Activated naive CD4-positive, alpha-beta T cell treated with anti-CD3 and anti-CD28 coated beads, Interleukin-2, amount 10 ng/mL, durations not matched to agents 7 days and 5 days (primary cell): ENCODE measurements at regions not wholly inside any gene's neighbourhood (a gene's known extent, or its start where the extent isn't known, plus 50 kb on each side); places are given as distances from the start of the nearest gene placed in this dataset.
"Not testable (repeated sequence)": the region's sequence is repeated elsewhere in the genome, so short reads cannot be mapped to it uniquely, and the experiment has no call there.

Experiments
- CTCF ChIA-PET: fragments of 350-600 bp; sonication (Branson Sonifier 250); formaldehyde crosslinking; loops from one replicate; lab custom pipeline; 2021; ENCODE audit warnings: antibody characterized with exemption; lab: Charles Lee
- DNase-seq: peaks from one replicate; pipeline ENCODE4 v3.0.0-alpha.2; 2020
- H3K27ac Mint-ChIP-seq: one replicate; pipeline ENCODE4 v1.8.0; 2021; ENCODE audit warnings: mild to moderate bottlenecking, moderate library complexity, mixed read lengths
- H3K27me3 Mint-ChIP-seq: one replicate; pipeline ENCODE4 v1.8.0; 2021; ENCODE audit warnings: mild to moderate bottlenecking, mixed read lengths
- H3K36me3 Mint-ChIP-seq: one replicate; pipeline ENCODE4 v1.8.0; 2021; ENCODE audit warnings: mixed read lengths
- H3K4me1 Mint-ChIP-seq: one replicate; pipeline ENCODE4 v1.8.0; 2021; ENCODE audit warnings: mixed read lengths
- H3K4me3 Mint-ChIP-seq: one replicate; pipeline ENCODE4 v1.8.0; 2021; ENCODE audit warnings: mild to moderate bottlenecking, moderate library complexity, mixed read lengths
- H3K9me3 Mint-ChIP-seq: one replicate; pipeline ENCODE4 v1.8.0; 2021; ENCODE audit warnings: mixed read lengths

DNA sequence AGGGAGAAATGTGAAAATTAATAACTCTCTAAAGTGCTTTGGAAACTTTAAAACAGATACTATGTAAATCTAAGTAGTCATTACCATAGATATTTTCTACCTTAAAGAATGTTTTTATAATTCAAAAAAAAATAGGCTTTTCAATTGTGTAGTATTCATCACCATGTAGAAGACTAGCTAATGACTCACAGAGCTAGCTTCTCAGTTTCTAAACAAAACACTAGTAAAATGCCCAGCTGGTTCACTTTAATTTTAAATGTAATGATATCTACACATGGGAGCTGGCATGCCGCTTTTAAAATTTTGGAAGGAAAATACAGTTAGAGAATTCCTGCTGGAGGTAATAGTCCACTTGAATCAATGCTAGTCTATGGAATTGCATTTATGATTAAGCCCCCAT, 509.8 kb downstream of the CSNK1G3 start:
- Mint-ChIP-seq H3K27me3 (no peaks in the 10 kb centered on the region), H3K9me3 (peaks cover 1% of the 10 kb centered on the region), H3K4me3 (no peak overlapping the region), H3K27ac (no peak overlapping the region), H3K36me3 (no peaks in the 10 kb centered on the region), H3K4me1 (no peaks in the 10 kb centered on the region)
- no peak for DNase-seq
- CTCF ChIA-PET = no interaction called here

DNA sequence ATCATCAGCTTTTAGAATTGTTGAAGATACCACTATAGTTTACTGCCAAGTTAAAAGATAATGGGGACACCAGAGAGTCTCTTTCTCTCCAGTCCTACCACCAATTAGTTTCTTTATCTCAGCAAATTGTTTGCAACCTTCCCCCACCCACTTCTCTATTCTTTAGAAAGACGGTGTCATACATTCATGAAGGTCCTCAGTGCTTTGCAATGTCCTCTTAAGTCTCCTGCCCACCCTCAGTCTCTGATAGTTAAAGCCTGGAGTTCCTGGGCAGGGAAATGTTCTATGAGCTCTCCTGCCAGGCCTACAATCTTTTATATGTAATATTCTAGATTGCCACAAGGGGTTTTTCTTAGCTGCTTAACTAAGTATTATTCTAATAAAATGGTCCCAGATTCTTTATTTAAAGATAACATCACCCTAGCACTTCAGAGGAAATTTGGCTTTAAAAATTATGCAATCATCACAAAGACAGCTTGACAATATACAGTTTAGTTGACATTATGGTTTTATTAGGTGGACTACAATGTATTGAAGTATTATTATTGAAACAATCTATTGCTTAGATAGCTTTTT, 509.2 kb downstream of the CSNK1G3 start:
- DNase-seq = no peak
- H3K27ac Mint-ChIP-seq = no peak overlapping the region
- H3K4me3 Mint-ChIP-seq = no peak overlapping the region
- H3K9me3 Mint-ChIP-seq = peaks cover 1% of the 10 kb centered on the region
- H3K36me3 Mint-ChIP-seq = no peaks in the 10 kb centered on the region
- H3K27me3 Mint-ChIP-seq = no peaks in the 10 kb centered on the region
- CTCF ChIA-PET = no interaction called here
- no peaks in the 10 kb centered on the region for H3K4me1 Mint-ChIP-seq

DNA sequence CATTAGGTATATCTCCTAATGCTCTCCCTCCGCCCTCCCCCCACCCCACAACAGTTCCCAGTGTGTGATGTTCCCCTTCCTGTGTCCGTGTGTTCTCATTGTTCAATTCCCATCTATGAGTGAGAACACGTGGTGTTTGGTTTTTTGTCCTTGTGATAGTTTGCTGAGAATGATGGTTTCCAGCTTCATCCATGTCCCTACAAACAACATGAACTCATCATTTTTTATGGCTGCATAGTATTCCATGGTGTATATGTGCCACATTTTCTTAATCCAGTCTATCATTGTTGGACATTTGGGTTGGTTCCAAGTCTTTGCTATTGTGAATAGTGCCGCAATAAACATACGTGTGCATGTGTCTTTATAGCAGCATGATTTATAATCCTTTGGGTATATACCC, 505.3 kb downstream of the CSNK1G3 start:
- H3K9me3 Mint-ChIP-seq, H3K27ac Mint-ChIP-seq, H3K4me3 Mint-ChIP-seq, H3K36me3 Mint-ChIP-seq, H3K4me1 Mint-ChIP-seq, H3K27me3 Mint-ChIP-seq, CTCF ChIA-PET, DNase-seq: not testable (repeated sequence)

DNA sequence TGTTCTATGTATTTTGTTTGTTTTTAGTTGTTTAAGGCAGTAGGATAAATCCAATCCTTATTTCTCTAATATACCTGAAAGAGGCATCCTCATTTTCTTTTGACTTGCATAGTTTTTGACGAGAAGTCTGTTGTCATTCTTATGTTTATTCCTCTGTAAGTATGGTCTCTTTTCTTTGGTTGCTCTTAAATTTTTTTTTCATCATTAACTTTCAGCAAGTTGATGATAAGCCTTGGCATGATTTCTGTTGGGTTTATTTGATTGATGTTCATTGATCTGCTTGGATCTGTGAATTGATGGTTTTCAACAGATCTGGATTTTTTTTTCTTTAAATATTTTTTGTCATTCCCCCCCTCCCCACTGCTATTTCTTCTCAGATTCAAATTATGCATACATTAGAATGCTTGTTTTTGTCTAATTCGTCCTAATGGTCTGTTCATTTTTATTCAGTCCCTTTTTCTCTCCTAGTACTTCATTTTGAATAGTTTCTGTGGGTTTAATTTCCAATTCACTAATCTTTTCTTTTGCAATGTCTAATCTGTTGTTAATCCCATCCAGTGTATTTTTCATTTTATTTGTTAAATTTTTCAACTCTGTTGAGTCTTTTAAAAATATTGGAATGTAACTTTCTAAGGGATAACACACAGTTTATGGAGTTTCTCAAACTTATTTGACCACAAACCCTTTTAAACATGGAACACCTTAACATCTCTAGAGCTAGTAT, 495.9 kb downstream of the CSNK1G3 start:
- no peaks in the 10 kb centered on the region for H3K27me3 Mint-ChIP-seq
- no peak overlapping the region for H3K4me3 Mint-ChIP-seq
- H3K36me3 Mint-ChIP-seq = no peaks in the 10 kb centered on the region

DNA sequence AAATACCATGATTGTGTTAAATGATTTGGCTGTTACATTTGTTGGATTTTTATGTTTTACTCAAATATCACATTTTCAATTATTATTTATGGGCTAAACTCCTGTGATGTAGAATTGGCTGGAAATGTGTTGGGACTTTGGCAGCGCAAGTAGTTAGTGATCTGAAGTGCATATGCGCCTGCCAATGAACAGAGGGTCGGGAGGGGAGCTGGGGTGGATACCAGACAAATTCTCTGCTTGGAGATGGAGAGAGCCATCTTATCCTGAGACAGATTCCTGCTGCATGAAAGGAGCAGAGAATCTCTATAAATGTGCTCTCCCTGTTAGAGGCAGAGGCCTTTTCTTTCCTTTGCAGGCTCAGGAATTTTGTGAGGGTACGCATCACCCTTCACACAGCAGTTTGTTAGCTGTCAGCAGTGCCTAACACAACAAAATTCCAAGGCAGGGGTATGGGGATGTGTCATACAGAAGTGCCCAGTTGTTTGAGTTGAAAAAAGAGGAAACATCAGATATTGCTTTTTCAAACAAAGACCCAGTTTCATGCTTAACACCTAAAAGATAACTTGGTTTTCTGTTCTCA, 489.1 kb downstream of the CSNK1G3 start:
- Mint-ChIP-seq H3K4me3 (no peak overlapping the region), H3K27ac (no peak overlapping the region), H3K4me1 (no peaks in the 10 kb centered on the region), H3K27me3 (no peaks in the 10 kb centered on the region), H3K9me3 (peaks cover 2% of the 10 kb centered on the region), H3K36me3 (no peaks in the 10 kb centered on the region)
- CTCF ChIA-PET = no interaction called here
- no peak for DNase-seq

More for the DNA sequence above, 495.9 kb downstream of the CSNK1G3 start:
- no peak for DNase-seq
- peaks cover 9% of the 10 kb centered on the region for H3K9me3 Mint-ChIP-seq
- no peaks in the 10 kb centered on the region for H3K4me1 Mint-ChIP-seq
- no peak overlapping the region for H3K27ac Mint-ChIP-seq
- CTCF ChIA-PET = no interaction called here

DNA sequence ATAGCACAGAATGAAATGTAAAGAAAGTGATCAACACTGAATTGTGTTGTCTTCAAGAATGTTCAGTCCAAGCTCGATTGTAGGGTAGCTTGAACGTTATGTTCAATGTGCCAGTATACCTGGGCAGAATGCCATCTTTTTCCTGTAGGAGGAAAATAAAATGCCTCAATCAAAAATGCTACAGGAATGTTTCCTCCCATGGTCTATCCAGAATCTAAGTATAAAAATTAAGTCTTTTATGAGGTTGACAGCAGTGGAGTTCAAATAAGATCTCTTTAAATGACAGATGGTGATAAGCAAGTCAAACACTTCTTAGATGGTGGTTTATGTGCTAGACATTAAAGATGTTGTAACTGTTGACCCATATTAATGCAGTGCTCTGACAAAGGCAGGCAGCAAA, 488.6 kb downstream of the CSNK1G3 start:
- Mint-ChIP-seq H3K4me3 (no peak overlapping the region), H3K36me3 (no peaks in the 10 kb centered on the region), H3K27me3 (no peaks in the 10 kb centered on the region), H3K4me1 (no peaks in the 10 kb centered on the region), H3K27ac (no peak overlapping the region), H3K9me3 (peaks cover 2% of the 10 kb centered on the region)
- no peak for DNase-seq
- CTCF ChIA-PET = no interaction called here

DNA sequence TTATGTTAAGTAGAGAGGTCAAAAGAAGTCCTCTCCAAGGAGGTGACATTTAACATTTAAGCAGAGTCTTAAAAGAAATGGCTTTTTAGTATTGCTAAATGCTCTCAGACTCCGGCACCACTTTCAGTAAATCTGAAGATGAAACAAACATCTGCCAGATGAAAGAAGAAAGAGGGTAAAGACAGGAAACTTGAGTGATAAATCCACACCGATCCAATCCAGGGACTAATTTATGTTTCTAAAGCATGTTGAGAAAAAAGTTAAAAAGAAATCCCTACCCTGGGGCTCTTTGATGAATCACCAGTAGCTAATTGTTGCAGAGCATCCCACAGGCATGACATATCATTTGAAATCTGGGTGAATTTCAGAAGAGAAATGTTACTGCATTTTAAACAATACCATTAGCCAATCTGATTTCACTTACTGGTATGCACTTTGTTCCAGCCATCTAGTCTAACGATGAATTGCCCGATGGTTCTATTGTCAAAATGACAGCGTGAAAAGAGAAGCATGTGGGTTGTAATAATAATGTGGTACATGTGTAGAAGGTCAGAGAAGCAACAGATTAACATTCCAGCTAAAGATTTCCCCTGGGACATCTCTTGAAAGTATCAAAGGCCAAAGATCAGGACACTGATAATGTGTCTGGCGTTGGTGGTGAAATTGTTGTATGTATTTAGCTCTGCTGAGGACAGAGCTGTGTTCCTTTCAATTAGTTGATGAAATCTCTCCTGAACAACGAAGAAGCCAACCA, 485.7 kb downstream of the CSNK1G3 start:
- Mint-ChIP-seq H3K9me3 (peaks cover 2% of the 10 kb centered on the region), H3K27ac (no peak overlapping the region), H3K36me3 (no peaks in the 10 kb centered on the region), H3K27me3 (no peaks in the 10 kb centered on the region), H3K4me1 (no peaks in the 10 kb centered on the region), H3K4me3 (no peak overlapping the region)
- CTCF ChIA-PET = no interaction called here
- DNase-seq = no peak

DNA sequence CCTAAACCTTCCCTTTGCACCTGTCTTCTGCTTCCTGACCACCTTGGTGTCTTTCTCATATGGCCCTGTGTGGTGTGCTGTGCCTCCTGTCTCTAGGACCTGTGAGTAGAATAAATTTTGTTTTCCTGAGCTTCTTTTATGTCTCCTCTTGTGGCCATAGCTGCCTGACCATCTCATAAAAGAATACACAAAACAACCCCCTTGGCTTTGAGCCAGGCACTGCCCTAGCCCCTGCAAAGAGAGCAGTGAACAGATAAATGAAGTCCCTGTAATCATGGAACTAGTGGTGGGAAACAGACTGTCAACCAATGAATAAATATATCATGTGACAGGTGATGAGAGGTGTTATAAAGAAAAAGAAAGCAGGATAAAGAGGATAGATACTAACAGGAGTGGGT, 485.1 kb downstream of the CSNK1G3 start:
- CTCF ChIA-PET = no interaction called here
- Mint-ChIP-seq H3K9me3 (peaks cover 2% of the 10 kb centered on the region), H3K4me1 (no peaks in the 10 kb centered on the region), H3K4me3 (no peak overlapping the region), H3K27me3 (no peaks in the 10 kb centered on the region), H3K27ac (no peak overlapping the region), H3K36me3 (no peaks in the 10 kb centered on the region)
- DNase-seq = no peak

DNA sequence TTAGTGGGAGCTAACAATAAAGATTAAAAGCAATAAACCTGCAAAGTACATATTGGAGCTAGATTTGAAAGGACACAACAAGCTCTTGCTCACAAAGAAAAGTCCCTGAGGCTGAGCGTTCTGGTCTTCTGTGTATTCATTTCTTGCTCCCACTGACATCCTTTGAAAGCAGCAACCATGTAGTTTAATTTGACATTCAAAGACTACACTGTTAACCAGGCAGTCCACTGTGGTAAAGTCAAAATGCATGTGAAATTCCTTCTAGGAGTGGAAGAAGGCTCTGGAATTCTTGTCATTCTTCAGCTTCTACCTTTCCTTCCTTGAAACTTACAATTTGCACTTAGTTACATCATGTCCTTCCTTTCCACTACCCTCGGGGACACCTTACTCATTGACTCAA, 480.7 kb downstream of the CSNK1G3 start:
- H3K27me3 Mint-ChIP-seq = no peaks in the 10 kb centered on the region
- no peaks in the 10 kb centered on the region for H3K36me3 Mint-ChIP-seq
- no peak overlapping the region for H3K27ac Mint-ChIP-seq
- H3K4me1 Mint-ChIP-seq = no peaks in the 10 kb centered on the region
- H3K9me3 Mint-ChIP-seq = no peaks in the 10 kb centered on the region
- H3K4me3 Mint-ChIP-seq = no peak overlapping the region
- DNase-seq = no peak
- CTCF ChIA-PET = no interaction called here

DNA sequence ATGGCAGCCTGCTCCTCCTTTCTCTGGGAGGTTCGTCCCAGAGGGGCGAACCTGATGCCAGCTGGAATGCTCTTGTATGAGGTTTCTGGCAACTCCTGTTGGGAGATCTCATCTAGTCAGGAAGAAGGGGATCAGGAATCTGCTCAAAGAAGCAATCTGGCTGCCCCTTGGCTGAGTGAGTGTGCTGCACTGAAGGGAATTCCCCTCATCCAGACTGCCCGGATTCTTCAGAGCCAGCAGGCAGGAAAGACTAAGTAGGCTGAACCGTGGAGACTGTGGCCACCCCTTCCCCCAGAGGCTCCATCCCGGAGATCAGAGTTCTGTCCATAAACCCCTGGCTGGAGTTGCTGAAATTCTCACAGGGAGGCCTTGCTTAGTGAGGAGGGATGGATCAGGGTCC, 476.0 kb downstream of the CSNK1G3 start:
- H3K4me3 Mint-ChIP-seq = no peak overlapping the region
- no peaks in the 10 kb centered on the region for H3K4me1 Mint-ChIP-seq
- CTCF ChIA-PET = no interaction called here
- H3K27me3 Mint-ChIP-seq = no peaks in the 10 kb centered on the region
- no peak for DNase-seq
- no peaks in the 10 kb centered on the region for H3K9me3 Mint-ChIP-seq
- H3K36me3 Mint-ChIP-seq = no peaks in the 10 kb centered on the region
- no peak overlapping the region for H3K27ac Mint-ChIP-seq

DNA sequence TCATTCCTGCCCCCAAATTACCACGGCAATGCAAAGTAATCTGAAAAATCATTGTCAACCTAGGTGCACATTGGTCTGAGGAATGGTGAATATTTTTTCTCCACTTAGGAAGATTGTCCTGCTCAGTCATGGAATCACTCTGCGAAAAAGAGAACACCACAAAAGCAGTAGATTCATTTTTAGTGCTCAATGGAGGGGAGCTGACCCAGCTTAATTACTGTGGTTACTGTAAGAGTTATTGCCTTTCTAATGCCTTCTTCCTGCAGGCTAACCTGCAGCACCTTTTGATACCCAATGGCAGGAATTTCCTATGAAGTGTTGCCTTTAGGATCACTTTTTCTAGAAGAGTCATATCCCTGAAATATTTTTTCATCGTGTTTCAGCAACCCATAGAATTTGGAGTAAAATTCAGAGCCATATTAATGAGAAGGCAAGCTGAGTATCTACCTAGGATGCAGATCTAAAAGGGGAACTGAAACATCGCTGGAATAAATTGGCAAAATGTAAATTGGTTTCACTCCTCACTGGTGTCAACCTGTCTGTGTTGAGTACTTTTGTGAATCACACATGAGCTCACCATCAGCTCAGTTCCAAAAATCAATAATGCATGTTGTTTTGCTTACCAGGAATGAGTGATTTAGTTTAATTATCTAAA, 464.5 kb downstream of the CSNK1G3 start:
- Mint-ChIP-seq H3K27me3 (no peaks in the 10 kb centered on the region), H3K36me3 (no peaks in the 10 kb centered on the region), H3K4me3 (no peak overlapping the region), H3K9me3 (peaks cover 2% of the 10 kb centered on the region), H3K27ac (no peak overlapping the region), H3K4me1 (no peaks in the 10 kb centered on the region)
- CTCF ChIA-PET = no interaction called here
- DNase-seq = no peak

DNA sequence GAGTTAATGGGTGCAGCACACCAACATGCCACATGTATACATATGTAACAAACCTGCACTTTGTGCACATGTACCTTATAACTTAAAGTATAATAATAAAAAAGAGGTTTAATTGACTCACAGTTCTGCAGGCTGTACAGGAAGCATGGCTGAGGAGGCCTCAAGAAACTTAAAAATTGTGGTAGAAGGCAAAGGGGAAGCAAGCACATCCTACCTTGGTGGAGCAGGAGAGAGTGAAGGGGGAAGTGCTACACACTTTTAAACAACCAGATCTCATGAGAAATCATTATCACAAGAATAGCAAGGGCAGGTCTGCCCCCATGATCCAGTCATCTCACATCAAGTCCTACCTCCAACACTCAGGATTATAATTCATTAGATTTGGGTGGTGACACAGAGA, 463.5 kb downstream of the CSNK1G3 start:
- CTCF ChIA-PET, H3K4me3 Mint-ChIP-seq, DNase-seq, H3K4me1 Mint-ChIP-seq, H3K36me3 Mint-ChIP-seq, H3K27ac Mint-ChIP-seq, H3K27me3 Mint-ChIP-seq, H3K9me3 Mint-ChIP-seq: not testable (repeated sequence)

DNA sequence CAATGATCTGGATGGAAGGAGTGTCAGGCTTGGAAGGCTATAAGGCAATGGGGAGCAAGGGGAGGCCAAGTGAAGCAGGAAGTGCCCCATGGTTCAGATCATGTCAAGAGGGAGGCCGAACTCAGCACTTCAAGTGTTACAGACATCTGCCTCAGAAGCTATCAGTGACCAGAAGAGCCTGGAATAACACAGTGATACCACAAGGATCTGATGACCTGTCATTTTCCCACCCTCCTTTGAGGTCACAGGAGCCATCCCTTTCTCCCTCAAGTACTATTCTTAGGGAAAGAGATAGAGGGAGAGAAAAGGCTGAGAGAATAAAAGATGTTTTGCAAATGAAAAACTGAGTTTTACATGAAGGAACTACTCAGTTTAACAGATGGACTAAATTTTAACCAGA, 454.8 kb downstream of the CSNK1G3 start:
- H3K4me1 Mint-ChIP-seq = no peaks in the 10 kb centered on the region
- H3K9me3 Mint-ChIP-seq = peaks cover 2% of the 10 kb centered on the region
- H3K27me3 Mint-ChIP-seq = no peaks in the 10 kb centered on the region
- H3K27ac Mint-ChIP-seq = no peak overlapping the region
- DNase-seq = no peak
- H3K4me3 Mint-ChIP-seq = no peak overlapping the region
- CTCF ChIA-PET = no interaction called here
- no peaks in the 10 kb centered on the region for H3K36me3 Mint-ChIP-seq

DNA sequence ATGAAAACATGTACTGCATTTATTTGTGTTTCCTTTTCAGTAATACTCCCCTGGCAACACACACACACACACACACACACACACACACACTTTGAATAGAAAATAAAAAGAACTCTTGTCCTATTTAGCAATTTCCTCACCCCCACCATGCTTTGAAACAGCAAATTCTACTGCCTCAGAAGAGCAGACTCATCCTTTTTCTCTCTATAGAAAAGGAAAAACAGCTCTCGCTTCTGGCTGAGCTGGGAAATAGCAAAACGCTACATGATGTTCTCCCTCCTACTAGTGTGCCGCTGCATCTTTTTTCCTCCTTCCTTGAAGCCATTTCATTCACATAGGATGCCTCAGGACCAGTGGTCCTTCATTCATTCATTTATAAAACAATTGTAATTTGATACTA, 453.6 kb downstream of the CSNK1G3 start:
- CTCF ChIA-PET = no interaction called here
- Mint-ChIP-seq H3K27me3 (no peaks in the 10 kb centered on the region), H3K4me3 (no peak overlapping the region), H3K27ac (no peak overlapping the region), H3K36me3 (no peaks in the 10 kb centered on the region), H3K9me3 (peaks cover 4% of the 10 kb centered on the region), H3K4me1 (no peaks in the 10 kb centered on the region)
- DNase-seq = no peak
